HG02610 (cell line): ENCODE measurements at regions not wholly inside any gene's neighbourhood (a gene's known extent, or its start where the extent isn't known, plus 50 kb on each side); places are given as distances from the start of the nearest gene placed in this dataset.

Experiments
- ATAC-seq: cut with Tn5 transposase; IDR thresholded peaks from one replicate; pipeline ENCODE4 v1.9.1; 2021; ENCODE audit warnings: mild to moderate bottlenecking, moderate library complexity; ENCODE audit not compliant: unreplicated experiment

- no peak for ATAC-seq
Observed at GRCh38 chr17:63125987-63126386, 160.0 kb downstream of the TANC2 start.

- no peak for ATAC-seq
Observed at GRCh38 chr17:63126607-63127006, 160.6 kb downstream of the TANC2 start.

GRCh38 chr17:63132459-63132911 is 166.4 kb downstream of the TANC2 start:
- no peak for ATAC-seq

GRCh38 chr17:63133491-63133890 is 167.5 kb downstream of the TANC2 start:
- ATAC-seq, result no peak

GRCh38 chr17:63134867-63135266 is 168.8 kb downstream of the TANC2 start:
- ATAC-seq, result no peak

GRCh38 chr17:63136369-63137012 is 170.5 kb downstream of the TANC2 start:
- ATAC-seq, result no peak

- ATAC-seq, result no peak
Observed at GRCh38 chr17:63137163-63137562, 171.1 kb downstream of the TANC2 start.

GRCh38 chr17:63138713-63139112 is 172.7 kb downstream of the TANC2 start:
- ATAC-seq, result no peak

- no peak for ATAC-seq
Observed at GRCh38 chr17:63139356-63139755, 173.3 kb downstream of the TANC2 start.

- no peak for ATAC-seq
Observed at GRCh38 chr17:63140255-63140654, 174.2 kb downstream of the TANC2 start.

- no peak for ATAC-seq
Observed at GRCh38 chr17:63142836-63143235, 176.8 kb downstream of the TANC2 start.

- no peak for ATAC-seq
Observed at GRCh38 chr17:63150490-63150889, 184.5 kb downstream of the TANC2 start.

GRCh38 chr17:63150994-63151464 is 185.0 kb downstream of the TANC2 start:
- ATAC-seq, result no peak

GRCh38 chr17:63151941-63152523 is 186.0 kb downstream of the TANC2 start:
- ATAC-seq, result no peak

- ATAC-seq, result no peak
Observed at GRCh38 chr17:63153488-63153887, 187.5 kb downstream of the TANC2 start.

GRCh38 chr17:63154586-63155244 is 188.7 kb downstream of the TANC2 start:
- ATAC-seq, result no peak

GRCh38 chr17:63156986-63157385 is 191.0 kb downstream of the TANC2 start:
- ATAC-seq, result no peak

GRCh38 chr17:63162406-63163157 is 196.5 kb downstream of the TANC2 start:
- no peak for ATAC-seq

GRCh38 chr17:63163158-63163520 is 197.1 kb downstream of the TANC2 start:
- ATAC-seq, result no peak

- no peak for ATAC-seq
Observed at GRCh38 chr17:63165400-63165799, 199.4 kb downstream of the TANC2 start.

GRCh38 chr17:63170795-63171194 is 204.8 kb downstream of the TANC2 start:
- no peak for ATAC-seq
